ENCODE measurements at regions not wholly inside any gene's neighbourhood (a gene's known extent, or its start where the extent isn't known, plus 50 kb on each side); places are given as distances from the start of the nearest gene placed in this dataset.

DNA sequence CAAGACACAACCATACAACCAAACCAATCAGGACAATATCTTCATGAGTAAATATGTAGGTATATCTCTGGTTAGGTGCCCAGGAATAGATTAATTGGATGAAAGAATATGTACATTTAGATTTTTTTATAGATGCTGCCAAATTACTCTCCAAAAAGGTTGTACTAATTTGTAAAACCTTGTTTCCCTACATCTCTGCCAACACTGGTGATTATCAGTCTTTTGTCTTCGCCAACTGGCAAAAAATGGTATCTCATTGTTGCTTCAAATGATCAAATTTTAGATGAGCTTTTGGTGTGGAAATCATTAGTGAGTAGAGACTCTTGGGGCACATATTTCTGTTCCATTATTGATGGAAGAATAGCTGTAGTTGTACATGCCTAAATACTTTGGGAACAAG, 90.7 kb upstream of the ELL2 start:
- H3K9me3 ChIP-seq (ENCODE audit: insufficient read depth, low read depth) = no peaks in the 10 kb centered on the region
- CTCF ChIA-PET = interaction anchor here (0.6 kb wide), 1 partner anchor 151 kb away, joined by 3 read pairs; no protein-coding TSS in a partner anchor

DNA sequence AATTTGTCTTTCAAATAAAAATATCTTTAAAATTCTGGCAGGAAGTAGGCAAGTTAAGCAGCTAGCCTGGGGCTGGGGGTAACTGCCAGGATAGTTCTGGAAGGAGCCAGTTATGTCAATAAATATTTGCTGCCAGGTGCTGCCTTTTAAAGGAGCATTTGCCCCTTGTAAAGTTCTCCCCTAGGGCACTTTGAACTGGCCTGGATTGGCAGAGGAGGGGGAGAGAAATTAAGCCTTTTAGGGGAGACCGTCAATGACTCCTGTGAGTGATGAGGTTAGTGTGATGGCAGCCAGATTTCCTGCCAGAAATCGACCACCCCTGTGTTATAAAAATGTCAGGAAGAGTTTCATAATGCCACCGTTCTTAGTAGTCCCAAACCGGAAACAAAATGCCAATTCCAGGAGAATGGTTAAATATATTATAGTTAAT, 89.8 kb upstream of the ELL2 start:
- no peak overlapping the region for H3K4me2 ChIP-seq
- no peak overlapping the region for H3K27ac ChIP-seq
- TF ChIP-seq EZH2 (IDR thresholded peaks at IDR 0.05; ENCODE audit: low read depth) = no peak
- TF ChIP-seq, protein P1, sequence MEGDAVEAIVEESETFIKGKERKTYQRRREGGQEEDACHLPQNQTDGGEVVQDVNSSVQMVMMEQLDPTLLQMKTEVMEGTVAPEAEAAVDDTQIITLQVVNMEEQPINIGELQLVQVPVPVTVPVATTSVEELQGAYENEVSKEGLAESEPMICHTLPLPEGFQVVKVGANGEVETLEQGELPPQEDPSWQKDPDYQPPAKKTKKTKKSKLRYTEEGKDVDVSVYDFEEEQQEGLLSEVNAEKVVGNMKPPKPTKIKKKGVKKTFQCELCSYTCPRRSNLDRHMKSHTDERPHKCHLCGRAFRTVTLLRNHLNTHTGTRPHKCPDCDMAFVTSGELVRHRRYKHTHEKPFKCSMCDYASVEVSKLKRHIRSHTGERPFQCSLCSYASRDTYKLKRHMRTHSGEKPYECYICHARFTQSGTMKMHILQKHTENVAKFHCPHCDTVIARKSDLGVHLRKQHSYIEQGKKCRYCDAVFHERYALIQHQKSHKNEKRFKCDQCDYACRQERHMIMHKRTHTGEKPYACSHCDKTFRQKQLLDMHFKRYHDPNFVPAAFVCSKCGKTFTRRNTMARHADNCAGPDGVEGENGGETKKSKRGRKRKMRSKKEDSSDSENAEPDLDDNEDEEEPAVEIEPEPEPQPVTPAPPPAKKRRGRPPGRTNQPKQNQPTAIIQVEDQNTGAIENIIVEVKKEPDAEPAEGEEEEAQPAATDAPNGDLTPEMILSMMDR (conservative IDR thresholded peaks at IDR 0.05) = no peak
- H3K79me2 ChIP-seq (ENCODE audit: low read depth) = no peaks in the 10 kb centered on the region
- CTCF ChIA-PET = no interaction called here
- H3K9me2 ChIP-seq (ENCODE audit: insufficient read depth) = no peaks in the 10 kb centered on the region
- intact Hi-C loops (cut with micrococcal nuclease; ENCODE audit: unreplicated experiment) = no loop called here
- H3K4me3 ChIP-seq = no peak overlapping the region
- H3K4me1 ChIP-seq (replicated peaks; ENCODE audit: insufficient read depth) = no peaks in the 10 kb centered on the region
- no TSS peak for BruUV-seq (replicated peaks)
- H3K27me3 ChIP-seq (ENCODE audit: insufficient read depth, low read depth) = no peaks in the 10 kb centered on the region
- no peaks in the 10 kb centered on the region for H3K36me3 ChIP-seq (ENCODE audit: low read depth)
- no peaks in the 10 kb centered on the region for H3F3A ChIP-seq (ENCODE audit: insufficient read depth, low read depth)
- no peak for DNase-seq
- no peaks in the 10 kb centered on the region for H4K20me1 ChIP-seq (ENCODE audit: insufficient read depth)
- POLR2A ChIA-PET (ENCODE audit: unreplicated experiment) = no interaction called here
- H3K9me3 ChIP-seq (ENCODE audit: insufficient read depth, low read depth) = no peaks in the 10 kb centered on the region
- H2AFZ ChIP-seq = no peak overlapping the region

More for the DNA sequence above, 90.7 kb upstream of the ELL2 start:
- TF ChIP-seq EZH2 (IDR thresholded peaks at IDR 0.05; ENCODE audit: low read depth) = no peak
- TF ChIP-seq, protein P1 (conservative IDR thresholded peaks at IDR 0.05) = no peak
- H3K27ac ChIP-seq = no peak overlapping the region
- no TSS peak for BruUV-seq (replicated peaks)
- no peak overlapping the region for H2AFZ ChIP-seq
- H3K36me3 ChIP-seq (ENCODE audit: low read depth) = no peaks in the 10 kb centered on the region
- no peaks in the 10 kb centered on the region for H3K9me2 ChIP-seq (ENCODE audit: insufficient read depth)
- no peaks in the 10 kb centered on the region for H3F3A ChIP-seq (ENCODE audit: insufficient read depth, low read depth)
- H4K20me1 ChIP-seq (ENCODE audit: insufficient read depth) = no peaks in the 10 kb centered on the region
- no peak overlapping the region for H3K4me3 ChIP-seq
- no peak for DNase-seq
- no peaks in the 10 kb centered on the region for H3K4me1 ChIP-seq (replicated peaks; ENCODE audit: insufficient read depth)
- POLR2A ChIA-PET (ENCODE audit: unreplicated experiment) = no interaction called here
- no peak overlapping the region for H3K4me2 ChIP-seq
- H3K79me2 ChIP-seq (ENCODE audit: low read depth) = no peaks in the 10 kb centered on the region
- no peaks in the 10 kb centered on the region for H3K27me3 ChIP-seq (ENCODE audit: insufficient read depth, low read depth)
- intact Hi-C loops (cut with micrococcal nuclease; ENCODE audit: unreplicated experiment) = no loop called here

DNA sequence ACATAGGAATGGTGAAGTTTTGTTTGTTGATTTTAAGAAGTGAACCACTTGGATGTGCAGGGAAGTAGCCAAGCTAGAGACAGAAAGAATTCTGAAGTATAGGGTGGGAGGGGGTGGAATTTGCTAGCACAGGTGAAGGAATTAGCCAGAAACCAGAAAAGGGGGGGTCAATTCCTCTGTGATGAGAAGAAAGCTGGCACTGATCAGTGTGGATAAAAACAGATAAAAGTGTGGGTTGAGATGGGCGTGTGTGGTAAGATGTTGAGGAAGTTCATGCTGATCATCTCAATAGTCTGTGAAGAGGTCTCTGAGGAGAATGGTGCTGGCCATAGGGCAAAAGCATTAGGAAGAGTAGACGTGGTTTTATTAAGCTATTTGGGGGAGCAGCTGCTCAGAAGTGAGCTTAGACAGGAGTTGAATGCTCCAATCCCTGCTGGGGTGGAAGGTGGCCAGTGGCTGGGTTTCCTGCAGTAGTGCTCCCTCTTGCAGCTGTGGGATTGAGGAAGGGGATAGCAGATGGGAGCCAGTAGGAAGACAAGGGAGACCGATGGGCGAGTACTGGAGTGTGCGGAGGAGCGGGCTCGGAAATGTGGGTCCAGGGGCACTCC, 88.7 kb upstream of the ELL2 start:
- no peak overlapping the region for H3K4me2 ChIP-seq
- no peaks in the 10 kb centered on the region for H3K36me3 ChIP-seq (ENCODE audit: low read depth)
- ChIA-PET CTCF (interaction anchor here (0.7 kb wide), 1 partner anchor 178 kb away, joined by 6 read pairs; no protein-coding TSS in a partner anchor), POLR2A (ENCODE audit: unreplicated experiment) (interaction anchor here (0.7 kb wide), 1 partner anchor 612 kb away, joined by 36 read pairs; the partner anchor contains the start of gene CAST)
- H3K9me3 ChIP-seq (ENCODE audit: insufficient read depth, low read depth) = no peaks in the 10 kb centered on the region
- TF ChIP-seq EZH2 (IDR thresholded peaks at IDR 0.05; ENCODE audit: low read depth) = no peak
- TF ChIP-seq, protein P1 (conservative IDR thresholded peaks at IDR 0.05) = no peak
- H2AFZ ChIP-seq = no peak overlapping the region
- intact Hi-C loops (cut with micrococcal nuclease; ENCODE audit: unreplicated experiment) = no loop called here
- H3K79me2 ChIP-seq (ENCODE audit: low read depth) = no peaks in the 10 kb centered on the region
- no TSS peak for BruUV-seq (replicated peaks)
- no peaks in the 10 kb centered on the region for H3K4me1 ChIP-seq (replicated peaks; ENCODE audit: insufficient read depth)
- H4K20me1 ChIP-seq (ENCODE audit: insufficient read depth) = no peaks in the 10 kb centered on the region
- no peaks in the 10 kb centered on the region for H3F3A ChIP-seq (ENCODE audit: insufficient read depth, low read depth)
- H3K9me2 ChIP-seq (ENCODE audit: insufficient read depth) = no peaks in the 10 kb centered on the region
- H3K27ac ChIP-seq = no peak overlapping the region
- no peak for DNase-seq
- no peaks in the 10 kb centered on the region for H3K27me3 ChIP-seq (ENCODE audit: insufficient read depth, low read depth)
- no peak overlapping the region for H3K4me3 ChIP-seq
